Activated CD8-positive, alpha-beta memory T cell treated with anti-CD3 and anti-CD28 coated beads, Interleukin-2, amount 50 U/mL, for 4 hours (primary cell): ENCODE measurements at regions not wholly inside any gene's neighbourhood (a gene's known extent, or its start where the extent isn't known, plus 50 kb on each side); places are given as distances from the start of the nearest gene placed in this dataset.

Experiments used
- DNase-seq: peaks from one replicate; pipeline ENCODE4 v3.0.0-alpha.2; 2020

DNA sequence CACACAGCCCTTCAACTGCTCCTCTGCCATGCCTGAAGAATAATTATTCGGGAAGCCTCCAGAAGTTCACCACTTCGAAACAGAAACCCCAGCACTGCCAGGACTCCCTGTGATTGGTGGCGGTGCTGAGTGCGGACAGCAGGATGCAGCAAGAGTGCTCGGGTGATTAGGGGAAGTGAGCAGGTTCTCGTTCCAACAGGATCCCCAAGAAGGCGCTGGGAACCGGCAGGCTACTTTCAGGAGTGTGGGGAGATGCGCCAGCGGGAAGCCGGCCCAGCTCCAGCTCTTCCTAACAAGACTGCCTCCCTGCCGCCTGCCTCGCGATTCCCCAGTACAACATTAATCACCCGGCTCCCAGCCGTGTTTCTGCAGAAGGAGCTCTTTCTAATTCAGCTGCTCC lies 630.2 kb downstream of the BRD1 start:
- no peak for DNase-seq

DNA sequence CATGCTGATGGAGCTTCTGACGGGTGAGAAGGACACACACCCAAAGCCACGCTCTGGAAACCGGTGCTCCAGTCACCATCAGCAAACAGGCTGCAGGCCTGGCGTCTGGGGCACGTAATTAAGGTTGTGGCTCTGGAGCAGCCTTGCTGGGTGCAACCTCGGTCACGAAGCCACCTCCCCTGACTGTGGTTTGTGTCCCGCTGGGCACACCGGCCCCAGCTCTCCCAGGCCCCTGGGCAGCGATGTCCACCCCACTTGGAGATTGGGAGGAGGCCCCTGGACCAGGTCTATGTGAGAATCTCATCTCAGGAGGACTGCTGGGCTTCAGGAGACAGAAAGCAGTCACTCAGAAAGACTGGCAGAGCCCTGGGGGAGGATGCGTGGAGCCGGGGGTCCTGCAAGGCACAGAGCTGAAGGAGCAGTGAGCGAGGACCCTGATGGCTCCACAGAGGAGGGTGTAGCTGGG lies 631.6 kb downstream of the BRD1 start:
- DNase-seq = no peak

GRCh38 chr22:49195636-49196035 lies 632.0 kb downstream of the BRD1 start:
- no peak for DNase-seq

GRCh38 chr22:49193901-49194465 lies 633.7 kb downstream of the BRD1 start:
- no peak for DNase-seq

GRCh38 chr22:49193348-49193747 lies 634.3 kb downstream of the BRD1 start:
- no peak for DNase-seq

- DNase-seq = no peak
Observed at GRCh38 chr22:49192857-49193250, 634.8 kb downstream of the BRD1 start.

DNA sequence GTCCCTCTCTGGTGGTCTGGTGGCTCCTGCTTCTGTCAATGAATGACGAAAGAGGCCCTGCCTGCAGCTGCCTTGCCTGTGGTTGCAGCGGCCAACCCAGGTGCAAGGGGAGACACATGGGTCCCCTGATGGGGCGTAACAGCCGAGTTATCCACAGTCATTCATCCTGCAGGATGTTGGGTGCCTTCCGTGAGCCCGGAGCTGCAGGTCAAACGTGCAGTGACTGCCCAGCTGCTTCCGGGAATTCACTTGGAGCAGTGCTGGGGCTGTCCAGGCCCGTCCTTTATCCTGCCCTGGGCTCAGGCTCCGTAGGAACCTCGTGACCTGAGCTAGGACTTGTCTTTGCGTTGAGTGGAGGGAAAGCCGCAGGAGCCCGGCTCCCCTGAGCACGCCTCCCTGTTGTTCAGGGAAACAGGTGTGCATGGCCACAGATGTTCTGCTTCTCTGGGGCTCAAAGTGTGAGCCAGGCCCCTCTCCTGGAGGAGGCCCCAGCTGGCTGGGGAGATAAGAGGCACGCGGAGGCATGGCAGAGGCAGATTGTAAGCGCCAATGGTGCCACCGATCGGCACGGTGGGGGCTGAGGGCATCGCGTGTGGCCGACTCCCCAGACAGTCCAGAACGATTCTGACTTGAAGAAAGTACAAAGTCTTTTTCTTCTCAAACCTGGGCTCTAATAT lies 635.4 kb downstream of the BRD1 start:
- no peak for DNase-seq

GRCh38 chr22:49191506-49191980 lies 636.1 kb downstream of the BRD1 start:
- no peak for DNase-seq

DNA sequence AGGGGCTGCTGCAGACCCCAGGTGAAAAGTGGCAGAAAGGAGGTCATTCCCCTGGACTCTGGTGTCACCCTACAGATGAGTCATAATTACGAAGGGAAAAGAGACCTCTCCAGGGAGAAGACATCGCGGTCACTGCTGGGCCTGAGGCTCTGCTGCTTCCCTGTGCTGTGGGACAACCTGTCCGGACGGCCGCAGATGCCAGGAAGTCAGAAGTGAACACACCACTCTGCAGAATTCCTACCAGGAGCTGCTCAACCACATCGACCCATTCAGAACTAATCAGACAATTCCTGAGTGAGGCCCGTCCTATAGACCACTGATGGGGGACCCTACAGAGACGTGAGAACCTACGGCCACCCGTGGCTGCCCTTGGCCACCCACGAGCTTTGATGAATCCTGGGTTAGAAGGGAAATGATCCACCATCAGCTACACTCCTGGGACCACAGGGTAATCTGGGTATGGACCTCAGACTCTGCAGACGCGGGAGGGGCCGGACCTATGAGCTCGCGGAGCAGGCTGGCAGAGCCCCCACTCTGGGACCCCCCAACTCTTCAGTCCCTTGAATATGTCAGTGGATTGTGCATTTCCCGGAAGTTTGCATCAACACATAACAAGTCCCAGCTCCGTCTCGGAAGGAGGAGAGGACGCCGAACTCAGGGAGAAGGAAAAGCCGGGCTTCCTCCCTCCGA lies 636.7 kb downstream of the BRD1 start:
- no peak for DNase-seq

- DNase-seq = no peak
Observed at GRCh38 chr22:49189871-49190270, 637.8 kb downstream of the BRD1 start.

GRCh38 chr22:49188591-49188990 lies 639.1 kb downstream of the BRD1 start:
- no peak for DNase-seq

- no peak for DNase-seq
Observed at GRCh38 chr22:49188091-49188490, 639.6 kb downstream of the BRD1 start.

DNA sequence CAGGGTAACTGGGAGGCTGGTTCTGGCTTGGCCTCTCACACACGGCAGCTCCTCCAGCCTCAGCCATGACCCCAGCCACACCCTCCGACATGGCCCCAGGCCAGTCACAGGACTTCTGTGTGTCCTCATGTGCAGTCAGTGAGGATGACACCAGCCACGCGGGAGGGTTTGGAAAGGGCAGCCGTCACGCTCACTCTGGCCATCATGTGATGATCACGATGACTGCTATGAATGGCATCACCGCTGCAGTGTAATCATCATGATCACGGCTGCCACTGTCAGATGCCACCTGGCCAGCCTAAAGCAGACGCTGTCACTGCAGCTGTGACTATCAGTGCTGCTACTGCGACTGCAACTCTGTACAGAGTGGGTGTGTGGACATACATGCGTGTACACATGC lies 640.9 kb downstream of the BRD1 start:
- no peak for DNase-seq

GRCh38 chr22:49186293-49186692 lies 641.4 kb downstream of the BRD1 start:
- DNase-seq = no peak

GRCh38 chr22:49185312-49185969 lies 642.2 kb downstream of the BRD1 start:
- no peak for DNase-seq

GRCh38 chr22:49184736-49185135 lies 642.9 kb downstream of the BRD1 start:
- no peak for DNase-seq

- DNase-seq = no peak
Observed at GRCh38 chr22:49183826-49184216, 643.9 kb downstream of the BRD1 start.

DNA sequence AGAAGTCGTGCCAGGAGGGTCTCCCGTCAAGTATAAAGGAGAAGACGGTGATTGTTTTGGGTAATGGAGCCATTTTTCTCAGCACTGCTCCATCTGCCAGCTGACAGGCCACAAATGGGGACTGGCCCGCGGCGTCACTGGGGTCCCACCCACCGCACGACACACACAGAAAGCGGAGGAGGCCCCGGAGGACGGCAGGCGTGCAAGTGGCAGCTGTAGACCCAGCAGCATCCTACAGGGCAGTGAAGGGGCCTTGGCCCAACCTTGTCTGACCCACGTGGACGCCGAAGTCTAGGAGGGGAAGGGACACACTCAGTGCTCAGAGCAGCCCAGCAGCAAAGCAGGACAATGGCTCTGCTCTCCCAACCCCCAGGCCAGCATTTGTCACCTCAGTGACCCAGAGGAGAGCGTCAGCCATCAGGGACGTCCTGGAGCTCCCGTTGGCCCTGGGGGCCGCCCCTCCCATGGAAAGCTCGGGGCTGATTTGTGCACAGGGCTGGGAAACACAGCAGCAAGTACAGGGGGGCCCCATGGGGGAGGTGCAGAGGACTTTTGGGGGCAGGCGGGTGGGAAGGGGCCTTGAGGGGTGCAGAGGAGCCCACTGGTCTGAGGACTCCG lies 644.4 kb downstream of the BRD1 start:
- no peak for DNase-seq

- DNase-seq = no peak
Observed at GRCh38 chr22:49182416-49182815, 645.3 kb downstream of the BRD1 start.

GRCh38 chr22:49181942-49182341 lies 645.7 kb downstream of the BRD1 start:
- no peak for DNase-seq

DNA sequence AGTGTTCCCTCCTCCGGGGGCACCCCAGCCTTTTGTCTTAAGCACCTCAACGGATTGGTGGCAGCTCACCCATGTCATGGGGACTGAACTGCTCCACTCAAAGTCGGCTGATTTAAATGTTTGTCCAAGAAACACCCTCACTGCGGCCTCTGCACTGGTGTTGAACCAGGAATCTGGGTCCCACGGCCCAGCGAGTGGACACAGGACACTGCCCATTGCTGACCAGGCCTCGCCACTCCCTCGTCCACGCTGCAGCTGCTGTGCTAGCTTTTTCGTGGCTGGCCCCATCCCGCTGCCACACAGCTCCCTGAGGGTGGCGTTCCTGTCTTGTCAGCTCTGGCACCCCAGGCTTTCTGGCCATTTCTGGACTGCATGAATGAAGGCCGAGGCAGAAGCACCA lies 646.2 kb downstream of the BRD1 start:
- DNase-seq = no peak

DNA sequence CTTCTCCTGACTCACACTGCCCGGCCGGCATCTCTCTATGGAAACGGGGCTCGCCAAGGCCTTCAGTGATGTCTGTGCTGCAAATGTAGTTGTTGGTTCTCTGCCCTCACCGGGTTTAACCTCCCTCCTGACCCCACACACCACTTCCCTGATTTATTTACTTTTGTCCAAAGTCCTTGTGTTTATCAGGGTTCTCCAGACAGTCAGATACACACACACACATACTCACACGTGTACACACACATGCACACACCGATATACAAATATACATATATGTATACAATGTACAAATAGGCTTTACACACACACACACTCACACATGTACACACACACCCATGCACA lies 647.0 kb downstream of the BRD1 start:
- DNase-seq = no peak
